Smooth muscle cell of the brain vasculature (primary cell): ENCODE measurements at regions not wholly inside any gene's neighbourhood (a gene's known extent, or its start where the extent isn't known, plus 50 kb on each side); places are given as distances from the start of the nearest gene placed in this dataset.

Experiments
- DNase-seq: peaks from one replicate; pipeline ENCODE4 v3.0.0-alpha.2; 2012; ENCODE audit warnings: low read depth, low spot score

GRCh38 chr15:87805117-87805820, 451.3 kb downstream of the NTRK3 start:
- no peak for DNase-seq

- no peak for DNase-seq
Observed at GRCh38 chr15:87804451-87804850, 452.1 kb downstream of the NTRK3 start.

- DNase-seq = no peak
Observed at GRCh38 chr15:87799838-87800237, 456.7 kb downstream of the NTRK3 start.

GRCh38 chr15:87799428-87799827, 457.1 kb downstream of the NTRK3 start:
- DNase-seq = no peak

GRCh38 chr15:87793725-87794124, 462.8 kb downstream of the NTRK3 start:
- DNase-seq = no peak

- DNase-seq = no peak
Observed at GRCh38 chr15:87792250-87793040, 464.1 kb downstream of the NTRK3 start.

- no peak for DNase-seq
Observed at GRCh38 chr15:87781959-87782625, 474.4 kb downstream of the NTRK3 start.

GRCh38 chr15:87779746-87780145, 476.8 kb downstream of the NTRK3 start:
- no peak for DNase-seq

GRCh38 chr15:87778358-87778757, 478.2 kb downstream of the NTRK3 start:
- no peak for DNase-seq

GRCh38 chr15:87777054-87777561, 479.4 kb downstream of the NTRK3 start:
- no peak for DNase-seq

- no peak for DNase-seq
Observed at GRCh38 chr15:87767516-87767915, 489.0 kb downstream of the NTRK3 start.

- DNase-seq = no peak
Observed at GRCh38 chr15:87764461-87765240, 491.9 kb downstream of the NTRK3 start.

- no peak for DNase-seq
Observed at GRCh38 chr15:87763837-87764236, 492.7 kb downstream of the NTRK3 start.

- no peak for DNase-seq
Observed at GRCh38 chr15:87761736-87762509, 494.6 kb downstream of the NTRK3 start.

- no peak for DNase-seq
Observed at GRCh38 chr15:87760547-87761314, 495.8 kb downstream of the NTRK3 start.

GRCh38 chr15:87758794-87759418, 497.6 kb downstream of the NTRK3 start:
- no peak for DNase-seq

- DNase-seq = no peak
Observed at GRCh38 chr15:87757084-87757483, 499.5 kb downstream of the NTRK3 start.

- DNase-seq = no peak
Observed at GRCh38 chr15:87756072-87756471, 500.5 kb downstream of the NTRK3 start.

GRCh38 chr15:87755226-87755625, 501.3 kb downstream of the NTRK3 start:
- DNase-seq = no peak

- DNase-seq = no peak
Observed at GRCh38 chr15:87753539-87753938, 503.0 kb downstream of the NTRK3 start.
